ENCODE measurements at regions not wholly inside any gene's neighbourhood (a gene's known extent, or its start where the extent isn't known, plus 50 kb on each side); places are given as distances from the start of the nearest gene placed in this dataset.

GRCh38 chr2:189954989-189955388 is 107.5 kb downstream of the MSTN start:
- Mint-ChIP-seq H3K27ac (no peak overlapping the region), H3K9me3 (no peaks in the 10 kb centered on the region), H3K27me3 (ENCODE audit: low read depth) (no peaks in the 10 kb centered on the region), H3K36me3 (no peaks in the 10 kb centered on the region), H3K4me3 (no peak overlapping the region), H3K4me1 (no peaks in the 10 kb centered on the region)
- CTCF ChIA-PET, result no interaction called here
- POLR2A ChIA-PET, result no interaction called here
- TF ChIP-seq RELA (CRISPR knock-in tag; IDR thresholded peaks at IDR 0.05; ENCODE audit: borderline replicate concordance), result no peak
- TF ChIP-seq HMGA2 (CRISPR knock-in tag; IDR thresholded peaks at IDR 0.05), result no peak
- TF ChIP-seq ZNF263 (CRISPR knock-in tag; IDR thresholded peaks at IDR 0.05; ENCODE audit: low read depth), result no peak
- TF ChIP-seq ARID4B (CRISPR knock-in tag; IDR thresholded peaks at IDR 0.05; ENCODE audit: borderline replicate concordance), result no peak
- no peak for TF ChIP-seq MXD4 (CRISPR knock-in tag; IDR thresholded peaks at IDR 0.05; ENCODE audit: borderline replicate concordance)
- no peak for TF ChIP-seq TEAD4 (CRISPR knock-in tag; IDR thresholded peaks at IDR 0.05)
- TF ChIP-seq OVOL2 (CRISPR knock-in tag; IDR thresholded peaks at IDR 0.05; ENCODE audit: borderline replicate concordance), result no peak
- no peak for TF ChIP-seq AFF4 (CRISPR knock-in tag; IDR thresholded peaks at IDR 0.05; ENCODE audit: borderline replicate concordance)
- no peak for TF ChIP-seq CBFB (CRISPR knock-in tag; IDR thresholded peaks at IDR 0.05; ENCODE audit: low read depth)
- TF ChIP-seq SP1 (CRISPR knock-in tag; conservative IDR thresholded peaks at IDR 0.05), result no peak
- no peak for DNase-seq (ENCODE audit: low spot score)
- ATAC-seq, result no peak

- POLR2A ChIA-PET, result no interaction called here
- TF ChIP-seq SP1 (CRISPR knock-in tag; conservative IDR thresholded peaks at IDR 0.05) (no peak), JUN (CRISPR knock-in tag; IDR thresholded peaks at IDR 0.05) (no peak), MAX (CRISPR knock-in tag; IDR thresholded peaks at IDR 0.05) (no peak), GRHL2 (CRISPR knock-in tag; IDR thresholded peaks at IDR 0.05; ENCODE audit: insufficient replicate concordance, severe bottlenecking) (no peak), SOX15 (CRISPR knock-in tag; IDR thresholded peaks at IDR 0.05) (no peak), SMAD3 (CRISPR knock-in tag; IDR thresholded peaks at IDR 0.05; ENCODE audit: borderline replicate concordance) (no peak), ESRRA (CRISPR knock-in tag; IDR thresholded peaks at IDR 0.05; ENCODE audit: borderline replicate concordance) (no peak), FOXK1 (CRISPR knock-in tag; IDR thresholded peaks at IDR 0.05) (no peak), FOXJ3 (CRISPR knock-in tag; IDR thresholded peaks at IDR 0.05; ENCODE audit: borderline replicate concordance) (no peak), CDX4 (CRISPR knock-in tag; IDR thresholded peaks at IDR 0.05; ENCODE audit: borderline replicate concordance) (no peak), MYBL2 (CRISPR knock-in tag; IDR thresholded peaks at IDR 0.05) (no peak), ZNF263 (CRISPR knock-in tag; IDR thresholded peaks at IDR 0.05; ENCODE audit: low read depth) (no peak), OVOL2 (CRISPR knock-in tag; IDR thresholded peaks at IDR 0.05; ENCODE audit: borderline replicate concordance) (no peak), IRF1 (CRISPR knock-in tag; IDR thresholded peaks at IDR 0.05) (no peak), NR1H2 (CRISPR knock-in tag; IDR thresholded peaks at IDR 0.05) (no peak), E2F1 (CRISPR knock-in tag; IDR thresholded peaks at IDR 0.05) (no peak), FOXP1 (CRISPR knock-in tag; IDR thresholded peaks at IDR 0.05; ENCODE audit: borderline replicate concordance) (no peak)
- CTCF ChIA-PET, result interaction anchor here (0.6 kb wide), 1 partner anchor 154 kb away, joined by 4 read pairs; no protein-coding TSS in a partner anchor
- no peaks in the 10 kb centered on the region for H3K9me3 Mint-ChIP-seq
- no peaks in the 10 kb centered on the region for H3K4me1 Mint-ChIP-seq
- no peak for ATAC-seq
- H3K36me3 Mint-ChIP-seq, result no peaks in the 10 kb centered on the region
- DNase-seq (ENCODE audit: low spot score), result no peak
- no peak overlapping the region for H3K4me3 Mint-ChIP-seq
- H3K27me3 Mint-ChIP-seq (ENCODE audit: low read depth), result no peaks in the 10 kb centered on the region
- no peak overlapping the region for H3K27ac Mint-ChIP-seq
These were observed 109.9 kb downstream of the MSTN start for GRCh38 chr2:189952536-189953109.
